MM.1S (cell line): ENCODE measurements at regions not wholly inside any gene's neighbourhood (a gene's known extent, or its start where the extent isn't known, plus 50 kb on each side); places are given as distances from the start of the nearest gene placed in this dataset.

Experiments used
- DNase-seq: peaks from one replicate; pipeline ENCODE4 v3.0.0-alpha.2; 2015
- H2AFZ ChIP-seq: fragments of 300-600 bp; sonication (generic); 2 replicates; pipeline ENCODE4 v1.6.0; 2016; ENCODE audit warnings: antibody characterized with exemption, low read length
- H3F3A ChIP-seq: fragments of 300-600 bp; sonication (generic); 2 replicates; pipeline ENCODE4 v1.6.1; 2016; ENCODE audit warnings: mild to moderate bottlenecking, antibody characterized with exemption, low read length, moderate library complexity, mixed read lengths; ENCODE audit not compliant: insufficient read depth
- H3K27ac ChIP-seq: fragments of 300-600 bp; sonication (generic); 2 replicates; pipeline ENCODE4 v1.5.1; 2016; ENCODE audit warnings: mild to moderate bottlenecking, low read length
- H3K27me3 ChIP-seq: fragments of 300-600 bp; sonication (generic); replicated peaks from 2 replicates; pipeline ENCODE4 v1.6.0; 2016; ENCODE audit warnings: low read length; ENCODE audit not compliant: insufficient read depth
- H3K36me3 ChIP-seq: fragments of 300-600 bp; sonication (generic); replicated peaks from 2 replicates; pipeline ENCODE4 v1.6.1; 2016; ENCODE audit warnings: mild to moderate bottlenecking, low read length, mixed read lengths; ENCODE audit not compliant: insufficient read depth
- H3K4me1 ChIP-seq: fragments of 300-600 bp; sonication (generic); 2 replicates; pipeline ENCODE4 v1.6.1; 2016; ENCODE audit warnings: low read length, mixed read lengths
- H3K4me2 ChIP-seq: fragments of 300-600 bp; sonication (generic); 2 replicates; pipeline ENCODE4 v1.6.0; 2016; ENCODE audit warnings: low read depth, low read length
- H3K4me3 ChIP-seq: fragments of 300-600 bp; sonication (generic); 2 replicates; pipeline ENCODE4 v1.5.1; 2016; ENCODE audit warnings: low read length, mixed read lengths
- H3K79me2 ChIP-seq: fragments of 300-600 bp; sonication (generic); 2 replicates; pipeline ENCODE4 v1.6.1; 2016; ENCODE audit warnings: mixed run types, low read length, mixed read lengths
- H3K9ac ChIP-seq: fragments of 300-600 bp; sonication (generic); 2 replicates; pipeline ENCODE4 v1.6.1; 2016; ENCODE audit warnings: low read length, mixed read lengths
- H3K9me2 ChIP-seq: fragments of 300-600 bp; sonication (generic); replicated peaks from 2 replicates; pipeline ENCODE4 v1.6.1; 2016; ENCODE audit warnings: mild to moderate bottlenecking, low read length, mixed read lengths; ENCODE audit not compliant: insufficient read depth
- H3K9me3 ChIP-seq: fragments of 300-600 bp; sonication (generic); replicated peaks from 2 replicates; pipeline ENCODE4 v1.6.1; 2016; ENCODE audit warnings: mild to moderate bottlenecking, low read length, mixed read lengths; ENCODE audit not compliant: insufficient read depth
- H4K20me1 ChIP-seq: fragments of 300-600 bp; sonication (generic); 2 replicates; pipeline ENCODE4 v1.6.1; 2016; ENCODE audit warnings: mild to moderate bottlenecking, low read length, moderate library complexity, mixed read lengths; ENCODE audit not compliant: insufficient read depth
- CTCF ChIP-seq: fragments of 300-600 bp; sonication (generic); IDR thresholded peaks from 2 replicates; pipeline ENCODE4 v1.5.1; 2016; ENCODE audit warnings: antibody characterized with exemption, low read length, mixed read lengths
- EZH2 ChIP-seq: fragments of 300-600 bp; sonication (generic); optimal IDR thresholded peaks from 2 replicates; pipeline ENCODE3; 2017; ENCODE audit warnings: low read depth, mild to moderate bottlenecking, antibody characterized with exemption, low read length, mixed read lengths
- EZH2phosphoT487 ChIP-seq: fragments of 300-600 bp; sonication (generic); IDR thresholded peaks from 2 replicates; pipeline ENCODE4 v1.6.1; 2018; ENCODE audit warnings: antibody characterized with exemption, low read length

- Histone ChIP-seq H3K36me3 (no peaks in the 10 kb centered on the region), H3F3A (peaks cover 12% of the 10 kb centered on the region), H3K27ac (no peak overlapping the region), H2AFZ (no peak overlapping the region), H3K4me2 (no peak overlapping the region), H3K4me1 (peaks cover 22% of the 10 kb centered on the region), H3K79me2 (no peaks in the 10 kb centered on the region), H3K9me3 (no peaks in the 10 kb centered on the region), H3K4me3 (no peak overlapping the region), H3K27me3 (peaks cover 13% of the 10 kb centered on the region), H3K9ac (no peak overlapping the region), H3K9me2 (no peaks in the 10 kb centered on the region), H4K20me1 (no peaks in the 10 kb centered on the region)
- no peak for DNase-seq
- TF ChIP-seq EZH2phosphoT487 (no peak), CTCF (no peak), EZH2 (no peak)
These were observed 62.1 kb upstream of the RXRA start for GRCh38 chr9:134264169-134264568.

- no peaks in the 10 kb centered on the region for H3K9me2 ChIP-seq
These were observed 61.2 kb upstream of the RXRA start for GRCh38 chr9:134265078-134265477.

GRCh38 chr9:134266418-134266817 lies 59.8 kb upstream of the RXRA start:
- Histone ChIP-seq H3F3A (peaks cover 12% of the 10 kb centered on the region), H3K4me2 (no peak overlapping the region), H3K27ac (no peak overlapping the region), H3K9me3 (no peaks in the 10 kb centered on the region), H3K4me1 (peaks cover 25% of the 10 kb centered on the region), H4K20me1 (no peaks in the 10 kb centered on the region), H3K9ac (no peak overlapping the region), H3K36me3 (no peaks in the 10 kb centered on the region), H3K79me2 (no peaks in the 10 kb centered on the region), H3K9me2 (no peaks in the 10 kb centered on the region), H2AFZ (no peak overlapping the region), H3K4me3 (no peak overlapping the region), H3K27me3 (peaks cover 2% of the 10 kb centered on the region; the same call in 1 of the 2 replicates)
- DNase-seq, result no peak
- no peak for TF ChIP-seq CTCF
- TF ChIP-seq EZH2phosphoT487, result no peak
- TF ChIP-seq EZH2, result no peak

More at GRCh38 chr9:134265078-134265477, 61.2 kb upstream of the RXRA start:
- Histone ChIP-seq H3K9ac (no peak overlapping the region), H3K27me3 (peaks cover 4% of the 10 kb centered on the region; the same call in 1 of the 2 replicates), H3F3A (peaks cover 12% of the 10 kb centered on the region), H3K27ac (no peak overlapping the region), H3K4me2 (no peak overlapping the region), H3K4me3 (no peak overlapping the region), H3K4me1 (peaks cover 25% of the 10 kb centered on the region), H3K36me3 (no peaks in the 10 kb centered on the region), H2AFZ (no peak overlapping the region), H3K9me3 (no peaks in the 10 kb centered on the region), H3K79me2 (no peaks in the 10 kb centered on the region), H4K20me1 (no peaks in the 10 kb centered on the region)
- no peak for DNase-seq
- no peak for TF ChIP-seq EZH2phosphoT487
- TF ChIP-seq EZH2, result no peak
- no peak for TF ChIP-seq CTCF
